PFSK-1 (cell line): ENCODE measurements at regions not wholly inside any gene's neighbourhood (a gene's known extent, or its start where the extent isn't known, plus 50 kb on each side); places are given as distances from the start of the nearest gene placed in this dataset.

Source experiments
- POLR2AphosphoS5 ChIP-seq: IDR thresholded peaks from 2 replicates; pipeline ENCODE4 v1.6.1; 2012; ENCODE audit warnings: low read depth, mild to moderate bottlenecking, control low read depth, low read length, moderate library complexity
- SIN3A ChIP-seq: IDR thresholded peaks from 2 replicates; pipeline ENCODE4 v1.6.1; 2012; ENCODE audit warnings: mild to moderate bottlenecking, low read length, moderate library complexity, borderline replicate concordance; ENCODE audit not compliant: insufficient read depth
- TAF1 ChIP-seq: IDR thresholded peaks from 2 replicates; pipeline ENCODE4 v1.6.1; 2012; ENCODE audit warnings: low read length, control low read depth, borderline replicate concordance; ENCODE audit not compliant: insufficient read depth

GRCh38 chr5:96147866-96148265 lies 186.2 kb upstream of the ELL2 start:
- TF ChIP-seq TAF1 (no peak), SIN3A (no peak), POLR2AphosphoS5 (no peak)
